Fibroblast of pulmonary artery (primary cell): ENCODE measurements at regions not wholly inside any gene's neighbourhood (a gene's known extent, or its start where the extent isn't known, plus 50 kb on each side); places are given as distances from the start of the nearest gene placed in this dataset.
A peak's percentile ranks its signal among the peaks of the same experiment; 100 is the strongest.

Source experiments
- DNase-seq: peaks from one replicate; pipeline ENCODE4 v3.0.0-alpha.2; 2010; ENCODE audit warnings: low read depth
- H3K4me3 ChIP-seq: replicated peaks from 2 replicates; pipeline ENCODE4 v1.5.1; 2011; ENCODE audit warnings: low read depth, mild to moderate bottlenecking, control low read depth, low read length, moderate library complexity
- CTCF ChIP-seq: IDR thresholded peaks from 2 replicates; pipeline ENCODE4 v1.5.1; 2011; ENCODE audit warnings: mild to moderate bottlenecking, control low read depth, low read length, inconsistent platforms; ENCODE audit errors: missing control alignments

- no peak for TF ChIP-seq CTCF
- no peak overlapping the region for H3K4me3 ChIP-seq
- DNase-seq: no peak
Measured at GRCh38 chr4:154009191-154009590, 220.3 kb upstream of the SFRP2 start.

- TF ChIP-seq CTCF: no peak
- no peak for DNase-seq
- no peak overlapping the region for H3K4me3 ChIP-seq
Measured at GRCh38 chr4:154005171-154005520, 216.3 kb upstream of the SFRP2 start.

- TF ChIP-seq CTCF: no peak
- H3K4me3 ChIP-seq: no peak overlapping the region
- peak; percentile 90 for DNase-seq
Measured at GRCh38 chr4:154004507-154005170, 215.8 kb upstream of the SFRP2 start.

GRCh38 chr4:154004016-154004415 is 215.1 kb upstream of the SFRP2 start:
- no peak for TF ChIP-seq CTCF
- no peak overlapping the region for H3K4me3 ChIP-seq
- DNase-seq: no peak

- TF ChIP-seq CTCF: no peak
- H3K4me3 ChIP-seq: no peak overlapping the region
- DNase-seq: no peak
Measured at GRCh38 chr4:154003378-154003777, 214.5 kb upstream of the SFRP2 start.

- no peak for DNase-seq
- no peak for TF ChIP-seq CTCF
- no peak overlapping the region for H3K4me3 ChIP-seq
Measured at GRCh38 chr4:154001193-154001592, 212.3 kb upstream of the SFRP2 start.

GRCh38 chr4:153997516-153997915 is 208.6 kb upstream of the SFRP2 start:
- no peak for TF ChIP-seq CTCF

More at GRCh38 chr4:153997516-153997915, 208.6 kb upstream of the SFRP2 start:
- H3K4me3 ChIP-seq: no peak overlapping the region
- no peak for DNase-seq
